Caco-2 (cell line): ENCODE measurements at regions not wholly inside any gene's neighbourhood (a gene's known extent, or its start where the extent isn't known, plus 50 kb on each side); places are given as distances from the start of the nearest gene placed in this dataset.

Source experiments
- BruUV-seq: library from RNA; stranded (reverse); fragments of 400-500 nt; replicated peaks from 2 replicates; lab custom pipeline; 2021; lab: Mats Ljungman, UMichigan
- CTCF ChIA-PET: fragments of 300-600 bp; sonication (Branson Sonifier 250); formaldehyde crosslinking; loops from one replicate; lab custom pipeline; 2022; ENCODE audit warnings: antibody characterized with exemption; lab: Charles Lee
- POLR2A ChIA-PET: fragments of 300-600 bp; sonication (Branson Sonifier 250); formaldehyde crosslinking; loops from one replicate; lab custom pipeline; 2022; ENCODE audit warnings: antibody characterized with exemption; lab: Charles Lee
- DNase-seq, 2 experiments: peaks; one replicate each; pipeline versions ENCODE4 v3.0.0 to v3.0.0-alpha.2; 2020 to 2022
- H3K27me3 ChIP-seq: replicated peaks from 2 replicates; pipeline ENCODE4 v1.6.0; 2011; ENCODE audit warnings: low read length; ENCODE audit not compliant: control insufficient read depth, insufficient read depth
- H3K36me3 ChIP-seq: 2 replicates; pipeline ENCODE4 v1.5.1; 2011; ENCODE audit warnings: low read length; ENCODE audit not compliant: control insufficient read depth, insufficient read depth
- H3K4me1 ChIP-seq: fragments of 250-450 bp; sonication (Bioruptor Pico); 2 replicates; pipeline ENCODE4 v1.5.1; 2020; ENCODE audit warnings: mild to moderate bottlenecking
- H3K4me3 ChIP-seq: 2 replicates; pipeline ENCODE4 v1.5.1; 2011; ENCODE audit warnings: low read depth, mild to moderate bottlenecking, control low read depth, low read length
- H3K9me3 ChIP-seq: fragments of 250-450 bp; sonication (Bioruptor Pico); 2 replicates; pipeline ENCODE4 v1.5.1; 2020; ENCODE audit warnings: mild to moderate bottlenecking, moderate library complexity
- H3K27ac Mint-ChIP-seq: one replicate; pipeline ENCODE4 v1.8.0; 2022; ENCODE audit warnings: mixed read lengths; ENCODE audit not compliant: unreplicated experiment
- H3K27me3 Mint-ChIP-seq: one replicate; pipeline ENCODE4 v1.8.0; 2022; ENCODE audit warnings: mixed read lengths; ENCODE audit not compliant: insufficient read depth, unreplicated experiment
- H3K36me3 Mint-ChIP-seq: one replicate; pipeline ENCODE4 v1.8.0; 2022; ENCODE audit warnings: mild to moderate bottlenecking, mixed read lengths; ENCODE audit not compliant: insufficient read depth, unreplicated experiment
- H3K4me1 Mint-ChIP-seq: one replicate; pipeline ENCODE4 v1.8.0; 2022; ENCODE audit warnings: low read depth, mixed read lengths; ENCODE audit not compliant: unreplicated experiment
- H3K4me3 Mint-ChIP-seq: one replicate; pipeline ENCODE4 v1.8.0; 2022; ENCODE audit warnings: mild to moderate bottlenecking, moderate library complexity, mixed read lengths; ENCODE audit not compliant: unreplicated experiment
- H3K9me3 Mint-ChIP-seq: one replicate; pipeline ENCODE4 v1.8.0; 2022; ENCODE audit warnings: mixed read lengths; ENCODE audit not compliant: unreplicated experiment
- intact Hi-C: fragments of 100-400 bp; cut with micrococcal nuclease; formaldehyde crosslinking; loops from one replicate; pipeline ENCODE4 v1.10.0; 2022; ENCODE audit not compliant: unreplicated experiment
- TF ChIP-seq, protein P1 (sequence below), 2 experiments: fragments of 200-600 bp in 1 of 2; IDR thresholded peaks; 1 replicate in 1 of 2; 2 replicates in 1 of 2; pipeline versions ENCODE4 v1.5.1 to v1.8.0; 2011 to 2022; ENCODE audit warnings: antibody characterized with exemption in 1 of 2, control low read depth in 1 of 2, inconsistent platforms in 1 of 2, low read depth in 1 of 2, low read length in 1 of 2, mild to moderate bottlenecking in 1 of 2, moderate library complexity in 1 of 2; ENCODE audit not compliant: insufficient read depth in 1 of 2, severe bottlenecking in 1 of 2, unreplicated experiment in 1 of 2

DNA sequence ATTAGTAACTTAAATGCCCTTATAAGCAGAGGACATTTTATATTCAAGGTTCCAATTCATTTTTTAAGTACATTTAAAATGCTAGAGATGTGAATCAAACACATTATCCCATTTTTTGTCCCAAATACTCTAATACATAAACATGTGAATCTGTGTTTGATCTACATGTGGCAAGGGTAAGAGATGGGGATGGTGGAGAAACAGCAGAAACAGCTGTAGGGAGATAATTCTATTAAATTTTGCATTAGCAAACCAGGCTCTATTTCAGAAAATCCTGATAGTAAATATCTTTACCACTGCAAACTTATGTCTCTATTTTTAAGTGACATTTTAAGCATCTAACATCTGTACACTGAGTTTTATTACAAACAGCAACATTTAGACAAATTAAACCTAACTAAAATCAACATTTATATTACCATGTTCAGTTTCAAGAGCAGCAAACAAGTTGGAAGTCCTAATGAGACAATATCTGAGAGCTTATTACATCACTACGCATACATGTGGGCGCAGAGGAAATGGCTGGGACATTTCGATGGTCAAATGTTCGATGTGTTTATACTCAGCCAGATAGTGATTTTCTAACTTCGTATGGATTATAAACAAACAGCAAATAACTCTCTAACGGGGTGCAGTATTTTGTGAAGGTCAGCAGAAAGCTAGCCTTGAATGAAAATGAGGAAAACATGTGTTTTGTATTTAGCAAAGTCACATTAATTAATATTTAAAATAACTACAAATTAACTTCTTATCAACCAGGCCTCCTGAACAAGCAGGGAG is 165.1 kb downstream of the GJA1 start:
- no peak overlapping the region for H3K4me3 Mint-ChIP-seq
- POLR2A ChIA-PET: no interaction called here
- DNase-seq: no peak
- H3K36me3 ChIP-seq: no peaks in the 10 kb centered on the region
- CTCF ChIA-PET: no interaction called here
- intact Hi-C loops: no loop called here
- no peak overlapping the region for H3K27ac Mint-ChIP-seq
- H3K36me3 Mint-ChIP-seq: no peaks in the 10 kb centered on the region
- H3K27me3 ChIP-seq: no peaks in the 10 kb centered on the region
- H3K4me3 ChIP-seq: no peak overlapping the region
- no TSS peak for BruUV-seq
- no peaks in the 10 kb centered on the region for H3K27me3 Mint-ChIP-seq
- H3K4me1 Mint-ChIP-seq: no peaks in the 10 kb centered on the region
- no peaks in the 10 kb centered on the region for H3K9me3 Mint-ChIP-seq
- TF ChIP-seq, protein P1, sequence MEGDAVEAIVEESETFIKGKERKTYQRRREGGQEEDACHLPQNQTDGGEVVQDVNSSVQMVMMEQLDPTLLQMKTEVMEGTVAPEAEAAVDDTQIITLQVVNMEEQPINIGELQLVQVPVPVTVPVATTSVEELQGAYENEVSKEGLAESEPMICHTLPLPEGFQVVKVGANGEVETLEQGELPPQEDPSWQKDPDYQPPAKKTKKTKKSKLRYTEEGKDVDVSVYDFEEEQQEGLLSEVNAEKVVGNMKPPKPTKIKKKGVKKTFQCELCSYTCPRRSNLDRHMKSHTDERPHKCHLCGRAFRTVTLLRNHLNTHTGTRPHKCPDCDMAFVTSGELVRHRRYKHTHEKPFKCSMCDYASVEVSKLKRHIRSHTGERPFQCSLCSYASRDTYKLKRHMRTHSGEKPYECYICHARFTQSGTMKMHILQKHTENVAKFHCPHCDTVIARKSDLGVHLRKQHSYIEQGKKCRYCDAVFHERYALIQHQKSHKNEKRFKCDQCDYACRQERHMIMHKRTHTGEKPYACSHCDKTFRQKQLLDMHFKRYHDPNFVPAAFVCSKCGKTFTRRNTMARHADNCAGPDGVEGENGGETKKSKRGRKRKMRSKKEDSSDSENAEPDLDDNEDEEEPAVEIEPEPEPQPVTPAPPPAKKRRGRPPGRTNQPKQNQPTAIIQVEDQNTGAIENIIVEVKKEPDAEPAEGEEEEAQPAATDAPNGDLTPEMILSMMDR (IDR thresholded peaks at IDR 0.05; ENCODE audit: insufficient read depth in 1 of 2, low read depth in 1 of 2, low read length in 1 of 2, severe bottlenecking in 1 of 2, unreplicated experiment in 1 of 2): no peak
- no peaks in the 10 kb centered on the region for H3K9me3 ChIP-seq
- H3K4me1 ChIP-seq: no peaks in the 10 kb centered on the region

DNA sequence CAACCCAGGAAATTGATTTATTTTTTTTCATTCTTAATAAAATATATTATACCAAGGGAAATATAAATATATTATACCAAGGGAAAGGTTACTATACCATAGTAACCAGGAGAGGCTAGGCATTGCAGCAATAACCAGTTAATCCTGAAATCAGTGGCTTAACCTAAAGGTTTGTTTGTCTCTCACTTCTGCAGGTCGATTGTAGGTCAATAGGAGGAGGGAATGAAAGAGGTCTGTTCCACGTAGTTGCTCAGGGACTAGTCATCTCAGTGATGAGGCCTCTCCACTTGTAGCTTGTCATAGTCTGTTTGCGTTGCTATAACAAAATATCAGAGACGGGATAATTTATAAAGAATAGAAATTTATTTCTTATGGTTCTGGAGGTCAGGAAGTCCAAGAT is 168.0 kb downstream of the GJA1 start:
- no peak overlapping the region for H3K4me3 ChIP-seq
- POLR2A ChIA-PET: no interaction called here
- Mint-ChIP-seq H3K4me1 (no peaks in the 10 kb centered on the region), H3K36me3 (no peaks in the 10 kb centered on the region), H3K27ac (no peak overlapping the region), H3K27me3 (no peaks in the 10 kb centered on the region), H3K4me3 (no peak overlapping the region), H3K9me3 (no peaks in the 10 kb centered on the region)
- H3K36me3 ChIP-seq: no peaks in the 10 kb centered on the region
- no peak for DNase-seq
- H3K4me1 ChIP-seq: no peaks in the 10 kb centered on the region
- no peaks in the 10 kb centered on the region for H3K27me3 ChIP-seq
- TF ChIP-seq, protein P1 (IDR thresholded peaks at IDR 0.05; ENCODE audit: insufficient read depth in 1 of 2, low read depth in 1 of 2, low read length in 1 of 2, severe bottlenecking in 1 of 2, unreplicated experiment in 1 of 2): no peak
- no peaks in the 10 kb centered on the region for H3K9me3 ChIP-seq
- no TSS peak for BruUV-seq
- CTCF ChIA-PET: no interaction called here
- intact Hi-C loops: no loop called here

DNA sequence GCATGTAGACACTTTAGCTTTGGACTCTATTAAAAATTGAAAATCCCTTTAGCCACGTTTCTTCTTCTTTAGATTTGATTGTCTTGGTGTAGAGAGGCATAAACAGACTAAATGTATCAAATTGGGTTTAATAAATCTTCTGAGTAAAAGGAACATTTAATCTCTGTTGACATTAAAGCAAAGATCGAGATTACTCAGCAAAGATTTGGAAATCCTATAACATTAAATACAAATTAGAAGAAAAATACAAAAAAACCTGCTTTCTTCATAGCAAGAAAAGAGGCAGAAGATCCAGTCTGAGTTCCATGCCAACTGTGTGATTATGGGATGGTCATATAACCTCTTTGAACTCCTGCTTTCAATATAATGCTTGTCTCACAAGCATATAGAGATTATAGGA is 172.3 kb downstream of the GJA1 start:
- no TSS peak for BruUV-seq

More for the DNA sequence above, 172.3 kb downstream of the GJA1 start:
- Histone ChIP-seq H3K27me3 (no peaks in the 10 kb centered on the region; the same call in 1 of the 2 replicates), H3K9me3 (no peaks in the 10 kb centered on the region), H3K4me1 (0 out of 2 replicates have a peak, but pooled peaks cover 2% of the 10 kb centered on the region), H3K4me3 (no peak overlapping the region), H3K36me3 (no peaks in the 10 kb centered on the region)
- TF ChIP-seq, protein P1 (IDR thresholded peaks at IDR 0.05; ENCODE audit: insufficient read depth in 1 of 2, low read depth in 1 of 2, low read length in 1 of 2, severe bottlenecking in 1 of 2, unreplicated experiment in 1 of 2): no peak
- H3K36me3 Mint-ChIP-seq: no peaks in the 10 kb centered on the region
- H3K4me3 Mint-ChIP-seq: no peak overlapping the region
- intact Hi-C loops: no loop called here
- H3K27me3 Mint-ChIP-seq: no peaks in the 10 kb centered on the region
- no peaks in the 10 kb centered on the region for H3K4me1 Mint-ChIP-seq
- H3K27ac Mint-ChIP-seq: no peak overlapping the region
- POLR2A ChIA-PET: no interaction called here
- no peaks in the 10 kb centered on the region for H3K9me3 Mint-ChIP-seq
- CTCF ChIA-PET: no interaction called here
- no peak for DNase-seq
